A204.1 (cell line): ENCODE measurements at regions not wholly inside any gene's neighbourhood (a gene's known extent, or its start where the extent isn't known, plus 50 kb on each side); places are given as distances from the start of the nearest gene placed in this dataset.
"Not testable (repeated sequence)": the region's sequence is repeated elsewhere in the genome, so short reads cannot be mapped to it uniquely, and the experiment has no call there.

ENCODE experiments used
- FAIRE-seq: peaks from 2 replicates; lab custom pipeline; 2012; peaks lifted over from hg19 to GRCh38; lab: Jason Lieb, UNC

DNA sequence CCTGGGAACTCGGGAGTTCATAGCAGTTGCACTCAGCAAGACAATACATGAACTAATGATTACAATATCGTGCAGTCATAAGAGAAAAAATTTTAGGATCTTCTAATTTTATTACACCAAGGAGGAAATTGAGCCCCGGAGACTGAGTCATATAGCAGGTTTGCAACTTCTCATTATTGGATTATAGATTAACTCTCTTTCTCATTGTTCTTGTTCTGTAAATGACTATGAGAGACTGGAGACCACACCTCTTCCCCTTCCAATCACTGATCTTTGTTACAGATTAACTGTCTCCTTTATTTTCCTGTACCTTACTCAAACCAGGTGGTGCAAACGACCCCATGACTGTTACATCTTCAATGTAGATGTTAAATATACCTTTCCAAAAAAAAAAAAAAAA lies 435.8 kb upstream of the DDX18 start:
- no peak for FAIRE-seq

- FAIRE-seq: no peak
Observed at GRCh38 chr2:117379928-117380327, 434.6 kb upstream of the DDX18 start.

DNA sequence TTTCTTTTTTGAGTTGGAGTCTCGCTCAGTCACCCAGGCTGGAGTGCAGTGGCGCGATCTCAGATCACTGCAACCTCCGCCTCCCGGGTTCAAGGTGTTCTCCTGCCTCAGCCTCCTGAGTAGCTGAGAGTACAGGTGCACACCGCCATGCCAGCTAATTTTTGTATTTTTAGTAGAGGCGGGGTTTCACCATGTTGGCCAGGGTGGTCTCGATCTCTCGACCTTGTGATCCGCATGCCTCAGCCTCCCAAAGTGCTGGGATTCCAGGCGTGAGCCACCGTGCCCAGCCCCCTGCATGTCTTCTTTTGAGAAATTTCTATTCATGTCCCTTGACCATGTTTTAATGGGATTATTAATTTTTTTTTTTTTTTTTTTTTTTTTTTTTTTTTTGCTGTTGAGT lies 430.5 kb upstream of the DDX18 start:
- not testable (repeated sequence) for FAIRE-seq

- FAIRE-seq: no peak
Observed at GRCh38 chr2:117396161-117396560, 418.3 kb upstream of the DDX18 start.

DNA sequence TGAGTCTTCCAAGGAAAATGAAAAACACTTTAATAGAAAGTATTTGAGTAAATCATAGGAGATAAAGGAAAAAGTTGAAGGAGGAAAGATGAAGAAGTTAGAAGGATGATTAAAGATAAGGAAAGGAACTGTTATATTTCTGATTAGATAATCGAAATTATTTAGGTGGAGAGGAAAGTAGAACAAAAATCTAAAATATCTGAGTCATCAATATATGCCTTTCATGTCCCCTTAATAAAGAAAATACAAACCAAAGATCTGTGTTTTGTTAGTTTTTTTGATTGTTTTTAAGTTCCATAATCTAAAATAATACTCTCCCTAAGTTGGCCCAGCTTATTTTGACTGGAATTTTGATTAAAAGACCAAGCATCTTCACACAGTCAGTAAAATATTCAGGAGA lies 412.9 kb upstream of the DDX18 start:
- FAIRE-seq: no peak

GRCh38 chr2:117406443-117406842 lies 408.0 kb upstream of the DDX18 start:
- FAIRE-seq: no peak

DNA sequence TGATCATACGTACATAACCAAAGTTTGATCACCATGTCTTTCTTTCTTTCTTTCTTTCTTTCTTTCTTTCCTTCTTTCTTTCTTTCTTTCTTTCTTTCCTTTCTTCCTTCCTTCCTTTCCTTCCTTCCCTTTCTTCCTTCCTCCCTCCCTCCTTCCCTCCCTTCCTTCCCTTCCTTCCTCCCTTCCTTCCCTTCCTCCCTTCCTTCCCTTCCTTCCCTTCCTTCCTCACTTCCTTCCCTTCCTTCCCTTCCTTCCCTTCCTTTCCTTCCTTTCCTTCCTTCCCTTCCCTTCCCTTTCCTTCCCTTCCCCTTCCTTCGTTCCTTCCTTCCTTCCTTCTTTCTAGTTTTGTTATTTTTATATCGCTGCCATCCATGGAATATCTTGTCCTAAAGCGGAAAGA lies 406.7 kb upstream of the DDX18 start:
- no peak for FAIRE-seq

GRCh38 chr2:117409443-117409842 lies 405.0 kb upstream of the DDX18 start:
- FAIRE-seq: no peak

GRCh38 chr2:117411983-117412382 lies 402.5 kb upstream of the DDX18 start:
- no peak for FAIRE-seq

- FAIRE-seq: no peak
Observed at GRCh38 chr2:117432746-117433145, 381.7 kb upstream of the DDX18 start.

GRCh38 chr2:117436697-117437096 lies 377.8 kb upstream of the DDX18 start:
- no peak for FAIRE-seq

DNA sequence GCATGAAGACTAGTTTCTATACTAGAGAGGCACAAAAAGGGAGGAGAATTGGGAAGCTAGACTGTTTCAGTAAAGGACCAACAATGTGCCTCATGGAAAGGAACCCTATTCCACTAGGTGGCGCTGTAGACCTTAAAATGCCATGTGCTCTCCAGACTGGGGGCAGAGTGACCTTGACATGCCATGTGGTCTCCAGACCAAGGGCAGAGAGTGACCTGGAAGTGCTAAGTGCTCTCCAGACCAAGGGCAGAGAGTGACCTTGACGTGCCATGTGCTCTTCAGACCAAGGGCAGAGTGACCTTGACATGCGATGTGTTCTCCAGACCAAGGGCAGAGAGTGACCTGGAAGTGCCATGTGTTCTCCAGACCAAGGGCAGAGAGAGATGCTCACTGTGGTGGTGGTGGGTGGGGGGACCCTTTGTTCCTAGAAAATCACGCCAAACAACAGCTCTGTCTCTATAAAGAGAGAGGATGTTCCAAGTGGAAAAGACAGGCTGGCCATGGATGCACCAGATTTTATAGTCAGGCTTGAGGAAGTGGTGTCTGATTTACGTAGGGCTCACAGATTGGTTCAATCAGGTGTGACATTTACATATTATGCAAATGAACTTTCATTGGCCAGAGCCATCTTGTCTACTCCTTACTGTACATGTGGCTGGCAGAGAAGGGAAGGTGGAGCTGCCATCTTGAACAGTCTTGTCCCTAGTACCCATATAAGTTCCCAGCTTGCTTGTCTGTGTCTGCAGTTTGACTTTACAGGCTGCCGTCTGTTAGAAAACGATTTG lies 344.0 kb upstream of the DDX18 start:
- no peak for FAIRE-seq

DNA sequence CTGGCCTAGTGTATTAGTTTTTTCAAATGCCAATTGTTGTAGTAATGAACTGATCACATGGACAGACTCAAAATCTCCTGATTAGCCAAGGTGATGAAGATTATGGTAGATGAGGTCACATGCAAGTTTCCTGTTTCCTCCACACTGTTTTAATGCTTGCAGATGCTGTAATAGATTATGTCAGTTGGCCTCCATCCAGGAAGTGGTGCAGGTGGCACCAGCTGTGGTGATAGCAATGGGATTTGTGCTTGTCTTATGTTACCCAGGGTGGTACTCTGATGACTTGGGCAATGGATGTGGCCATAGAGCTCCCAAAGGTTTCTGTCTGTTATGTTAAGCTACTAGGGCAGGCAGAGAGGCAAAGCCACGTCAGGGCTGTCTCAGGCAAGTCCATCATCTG lies 332.9 kb upstream of the DDX18 start:
- FAIRE-seq: no peak

- no peak for FAIRE-seq
Observed at GRCh38 chr2:117485588-117485987, 328.9 kb upstream of the DDX18 start.

- no peak for FAIRE-seq
Observed at GRCh38 chr2:117486081-117486480, 328.4 kb upstream of the DDX18 start.

- FAIRE-seq: no peak
Observed at GRCh38 chr2:117492209-117492851, 322.2 kb upstream of the DDX18 start.

DNA sequence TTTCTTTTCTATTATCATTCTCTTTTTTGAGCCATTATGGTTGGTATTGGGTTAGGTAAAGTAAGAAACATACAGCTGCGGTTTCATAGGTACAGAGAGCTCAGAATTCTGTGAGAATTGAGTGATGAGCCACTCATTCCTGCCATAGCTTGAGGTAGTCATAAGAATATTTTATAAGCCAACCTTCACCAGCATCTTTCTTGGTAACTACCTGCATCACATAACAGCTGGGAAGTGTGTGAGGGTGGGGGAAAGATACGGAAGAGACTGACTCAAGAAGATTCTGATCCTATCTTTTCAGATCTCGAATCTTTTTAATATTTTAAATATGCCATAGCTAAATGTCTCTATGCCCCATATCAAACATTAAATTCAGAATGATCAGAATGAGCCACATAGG lies 313.8 kb upstream of the DDX18 start:
- no peak for FAIRE-seq

DNA sequence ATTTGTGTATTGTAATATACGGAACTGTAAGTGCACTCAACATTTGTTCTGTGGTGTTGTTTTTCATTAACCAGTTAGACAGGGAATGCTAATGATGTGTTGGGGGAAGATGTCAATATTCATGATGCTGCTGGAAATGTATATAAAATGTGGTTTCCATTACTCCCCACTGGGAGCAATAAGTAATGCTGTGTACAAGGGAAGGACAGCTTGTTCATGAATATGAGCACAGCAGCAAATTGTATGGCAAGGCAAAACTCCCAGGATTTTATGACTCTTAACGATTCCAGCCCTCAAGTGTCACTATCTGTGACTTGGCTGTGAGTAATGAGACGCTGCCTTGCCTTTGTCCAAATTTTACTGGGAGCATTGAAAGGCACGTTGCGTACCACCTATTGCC lies 312.4 kb upstream of the DDX18 start:
- FAIRE-seq: no peak

- no peak for FAIRE-seq
Observed at GRCh38 chr2:117512307-117512706, 302.2 kb upstream of the DDX18 start.

DNA sequence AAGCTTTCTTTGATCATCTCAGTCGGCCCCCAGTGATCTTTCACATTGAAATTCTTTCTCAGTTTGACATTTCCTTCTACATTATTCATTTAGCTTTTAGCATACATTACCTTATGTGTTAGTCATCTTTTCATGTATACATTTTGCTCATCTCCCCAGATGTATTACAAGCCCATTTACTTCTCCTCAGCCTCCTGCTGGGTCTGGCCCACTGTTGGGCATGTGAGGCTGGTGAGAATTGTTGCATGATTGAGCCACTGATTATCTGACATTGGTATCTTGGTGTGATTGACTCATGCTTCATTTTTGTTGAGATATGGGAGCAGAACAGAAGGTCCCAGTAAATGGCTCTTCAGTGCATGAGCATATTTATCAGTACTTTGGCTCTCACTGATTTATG lies 300.1 kb upstream of the DDX18 start:
- no peak for FAIRE-seq

- no peak for FAIRE-seq
Observed at GRCh38 chr2:117519238-117519637, 295.3 kb upstream of the DDX18 start.

DNA sequence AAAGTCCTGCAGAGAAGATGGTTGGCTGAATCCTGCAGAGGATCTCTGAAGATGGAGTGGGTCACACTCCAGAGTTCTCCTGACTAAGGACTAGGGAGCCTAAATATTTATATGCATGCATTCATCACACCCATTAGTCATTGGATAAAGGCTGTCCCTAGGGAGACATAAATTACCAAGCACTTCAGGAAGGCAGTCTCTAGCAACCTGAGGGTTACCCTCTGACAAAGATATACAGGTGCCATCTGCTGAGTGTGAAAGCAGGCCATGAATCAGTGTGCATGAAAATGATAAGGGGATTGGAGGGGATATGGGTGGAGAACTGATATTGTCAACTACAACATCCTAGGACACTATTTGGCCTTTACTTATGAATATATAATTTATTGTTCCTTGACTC lies 294.8 kb upstream of the DDX18 start:
- FAIRE-seq: no peak

DNA sequence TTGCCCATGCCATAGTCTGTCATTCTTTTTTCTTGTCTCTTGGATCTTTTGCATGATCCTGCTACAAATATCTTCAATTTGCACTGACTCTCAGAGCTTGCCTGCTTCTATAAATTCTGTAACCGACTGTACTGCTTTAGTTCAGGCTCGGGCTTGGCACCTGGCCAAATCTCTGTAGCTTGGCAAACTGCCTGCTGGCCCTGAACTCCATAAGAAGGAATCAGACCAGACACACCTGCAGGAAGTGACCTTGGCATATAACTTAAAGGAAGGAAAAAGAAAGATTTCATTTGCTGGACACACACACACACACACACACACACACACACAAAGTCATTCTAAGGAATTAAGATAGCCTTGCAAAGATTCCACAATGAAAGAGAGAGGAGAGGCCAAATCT lies 291.2 kb upstream of the DDX18 start:
- no peak for FAIRE-seq

- FAIRE-seq: no peak
Observed at GRCh38 chr2:117523711-117524238, 290.7 kb upstream of the DDX18 start.
